HG02759 (cell line): ENCODE measurements at regions not wholly inside any gene's neighbourhood (a gene's known extent, or its start where the extent isn't known, plus 50 kb on each side); places are given as distances from the start of the nearest gene placed in this dataset.

Experiments used
- ATAC-seq: cut with Tn5 transposase; IDR thresholded peaks from one replicate; pipeline ENCODE4 v1.9.1; 2021; ENCODE audit warnings: mild to moderate bottlenecking, moderate library complexity; ENCODE audit not compliant: unreplicated experiment

DNA sequence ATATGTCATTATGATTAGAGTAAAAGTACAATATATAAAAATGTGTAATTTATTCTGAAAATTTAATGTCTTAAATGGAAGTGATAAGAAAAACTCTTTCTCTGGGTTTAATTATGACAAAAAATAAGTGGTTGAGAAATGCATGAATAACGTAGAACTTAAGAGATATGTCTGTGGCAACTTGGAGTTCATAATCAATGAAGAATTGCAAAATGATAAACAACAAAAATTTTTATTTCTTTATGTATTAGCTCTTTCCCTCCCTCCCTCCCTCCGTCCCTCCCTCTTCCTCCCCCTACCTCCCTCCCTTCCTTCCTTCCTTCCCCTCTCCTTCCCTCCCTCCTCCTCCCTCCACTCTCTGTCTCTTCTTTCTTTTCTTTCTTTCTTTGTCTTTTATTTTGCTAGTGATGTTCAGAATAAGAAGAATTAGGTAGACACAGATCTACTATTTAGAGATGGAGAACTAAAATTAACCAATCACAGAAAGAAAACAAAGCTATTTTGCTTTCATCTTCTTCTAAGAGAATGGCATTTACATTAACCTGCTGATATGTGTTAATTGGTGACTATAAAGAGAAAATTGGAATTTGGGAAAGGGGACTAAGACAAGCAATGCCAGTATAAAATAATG lies 96.3 kb upstream of the PDC start:
- no peak for ATAC-seq

- no peak for ATAC-seq
Observed at GRCh38 chr1:186550832-186551231, 89.9 kb upstream of the PDC start.

- ATAC-seq, result no peak
Observed at GRCh38 chr1:186541003-186541402, 80.1 kb upstream of the PDC start.

DNA sequence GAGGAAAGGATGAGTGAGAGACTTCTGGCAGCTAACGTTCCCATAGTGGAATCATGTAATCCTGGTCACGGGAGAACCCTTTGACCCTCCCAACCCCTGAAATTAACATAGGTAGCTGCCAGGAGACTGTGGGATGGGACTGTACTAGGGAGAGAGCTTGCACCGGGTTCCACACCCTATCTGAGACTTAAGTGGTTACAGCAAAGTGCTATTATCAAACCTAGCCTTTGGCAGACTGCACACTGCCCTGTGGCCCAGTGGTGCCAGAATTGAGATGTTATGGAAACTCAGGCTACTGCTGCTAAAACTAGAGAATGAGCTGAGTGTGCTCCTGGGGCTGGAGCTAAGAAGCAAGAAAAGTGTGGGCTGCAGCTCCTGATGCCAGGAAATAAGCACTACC lies 79.6 kb upstream of the PDC start:
- ATAC-seq, result no peak

GRCh38 chr1:186536273-186536890 lies 75.5 kb upstream of the PDC start:
- ATAC-seq, result no peak

DNA sequence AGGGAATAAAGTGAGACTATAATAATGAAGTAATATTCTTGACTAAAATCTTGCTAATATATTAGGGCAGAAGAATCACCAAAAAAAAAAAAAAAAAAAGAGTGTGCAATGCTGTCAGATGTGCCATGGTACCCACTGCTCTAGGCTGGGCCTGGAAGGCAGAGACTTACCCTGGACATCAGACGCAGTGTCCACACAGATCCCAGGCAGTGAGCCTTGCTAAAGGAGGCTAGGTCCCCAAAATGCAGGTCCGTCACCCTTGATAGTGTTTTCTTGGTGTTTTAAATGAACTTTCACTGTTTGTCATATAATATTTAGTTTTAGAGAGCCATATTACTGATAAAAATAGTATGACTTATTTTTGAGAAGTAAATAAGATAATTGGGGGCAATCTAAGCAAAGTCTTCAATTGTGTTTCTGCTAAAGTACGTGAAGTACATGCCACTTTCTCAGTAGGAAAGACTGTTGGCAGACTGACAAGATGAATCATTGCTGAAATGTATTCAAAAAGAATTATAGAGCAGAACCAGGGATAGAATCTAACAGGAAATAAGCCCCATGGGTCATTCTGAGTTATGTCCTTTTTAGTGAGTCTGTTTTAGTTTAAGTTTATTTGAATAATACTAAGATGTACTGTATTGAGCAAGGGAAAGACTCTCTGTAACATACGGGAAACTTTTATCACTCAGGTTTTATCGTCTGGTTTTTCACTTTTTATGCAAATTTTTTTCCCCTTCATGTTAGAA lies 74.6 kb upstream of the PDC start:
- ATAC-seq, result no peak

GRCh38 chr1:186534401-186534800 lies 73.5 kb upstream of the PDC start:
- no peak for ATAC-seq

- ATAC-seq, result no peak
Observed at GRCh38 chr1:186532466-186532865, 71.6 kb upstream of the PDC start.

- ATAC-seq, result no peak
Observed at GRCh38 chr1:186531561-186532165, 70.7 kb upstream of the PDC start.

DNA sequence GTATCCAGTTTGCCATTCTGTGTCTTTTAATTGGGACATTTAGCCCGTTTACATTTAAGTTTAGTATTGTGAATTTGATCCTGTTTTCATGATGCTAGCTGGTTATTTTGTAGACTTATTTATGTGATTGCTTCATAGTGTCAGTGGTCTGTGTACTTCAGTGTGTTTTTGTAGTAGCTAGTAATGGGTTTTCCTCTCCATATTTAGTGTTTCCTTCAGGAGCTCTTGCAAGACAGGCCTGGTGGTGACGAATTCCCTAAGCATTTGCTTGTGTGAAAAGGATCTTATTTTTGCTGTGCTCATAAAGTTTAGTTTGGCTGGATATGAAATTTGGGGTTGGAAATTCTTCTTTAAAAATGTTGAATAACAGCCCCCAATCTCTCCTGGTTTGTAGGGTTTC lies 69.2 kb upstream of the PDC start:
- ATAC-seq, result no peak

DNA sequence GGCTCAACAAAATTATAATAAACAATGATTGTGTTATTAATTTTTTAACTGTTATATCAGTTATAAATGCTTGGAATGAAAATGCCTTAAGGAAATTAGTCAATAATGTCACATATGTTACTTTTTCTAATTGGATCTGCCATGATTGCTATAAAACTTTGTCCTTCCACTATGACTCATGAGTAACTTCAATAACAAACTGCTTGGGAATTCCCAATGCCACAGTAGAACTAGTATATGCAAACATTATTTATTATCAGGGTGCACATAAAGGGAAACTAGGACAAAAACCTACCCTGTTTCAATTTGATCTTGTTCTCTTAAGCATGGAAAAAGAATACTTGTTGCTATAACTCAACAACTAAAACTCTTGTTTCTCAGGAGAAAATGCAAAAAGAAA lies 59.1 kb upstream of the PDC start:
- no peak for ATAC-seq

DNA sequence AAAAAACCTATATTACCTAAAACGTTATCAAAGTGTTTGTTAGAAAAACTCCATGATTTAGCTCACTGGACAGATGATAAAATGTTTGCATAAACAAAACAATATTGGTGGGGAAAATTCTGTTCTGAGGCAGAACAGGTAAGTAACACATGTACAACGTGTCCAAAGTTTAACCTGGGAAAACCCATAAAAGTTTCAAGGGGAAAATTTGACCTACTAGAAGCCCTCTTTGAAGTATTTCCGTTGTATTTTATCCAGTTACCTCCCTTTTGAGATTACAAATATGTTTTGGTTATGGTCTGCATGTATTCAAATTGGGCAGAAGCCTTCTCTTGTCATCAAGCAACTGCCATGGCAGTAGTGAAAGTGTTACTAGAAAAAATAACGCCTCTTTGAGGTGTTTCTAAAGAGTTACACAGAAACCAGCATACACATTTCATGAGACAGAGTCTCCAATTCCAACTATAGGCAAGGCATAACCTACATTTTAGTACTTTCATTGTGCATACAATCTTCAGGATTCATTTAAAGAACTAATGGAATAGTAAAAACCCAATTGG lies 58.0 kb upstream of the PDC start:
- ATAC-seq, result peak; percentile 76

- peak; percentile 29 for ATAC-seq
Observed at GRCh38 chr1:186518395-186518794, 57.5 kb upstream of the PDC start.

DNA sequence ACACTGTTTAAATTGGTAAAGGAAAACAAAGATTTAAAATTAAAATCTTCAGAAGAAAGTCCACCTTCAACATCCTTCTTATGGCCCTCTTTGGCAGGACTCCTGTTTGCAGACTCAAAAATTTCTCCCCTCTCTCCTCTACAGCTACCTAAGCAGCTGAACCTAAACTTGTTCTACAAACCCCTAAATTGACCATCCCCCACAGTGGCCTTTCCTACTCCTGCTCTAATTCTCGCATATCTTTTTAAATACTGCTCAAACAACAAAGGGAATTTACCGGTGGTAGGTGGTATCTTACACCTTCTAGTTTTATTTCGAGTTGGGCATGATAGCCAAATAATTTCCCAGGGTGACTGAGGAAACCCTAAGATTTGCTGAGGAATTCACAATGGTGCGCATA lies 53.5 kb upstream of the PDC start:
- ATAC-seq, result no peak

DNA sequence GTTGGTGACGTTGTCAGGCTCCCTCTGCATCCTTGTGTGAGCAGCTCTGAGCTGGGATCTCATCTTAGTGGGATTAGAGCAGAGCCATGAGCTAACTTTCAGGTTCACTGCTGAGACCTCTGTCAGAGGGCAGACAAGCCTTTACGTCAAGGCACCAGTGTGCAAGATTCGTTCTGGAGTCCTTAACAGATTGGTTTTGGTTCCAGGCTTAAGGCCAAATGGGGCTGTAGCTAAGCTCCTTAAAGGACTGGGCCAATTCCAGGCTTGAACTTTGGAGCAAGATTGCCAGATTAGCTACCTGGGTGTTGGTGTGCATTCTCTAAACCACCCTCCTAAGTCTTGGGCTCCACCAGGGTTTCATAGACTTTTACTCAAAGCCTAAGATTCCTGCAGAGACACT lies 52.6 kb upstream of the PDC start:
- ATAC-seq, result no peak

GRCh38 chr1:186512698-186513457 lies 52.0 kb upstream of the PDC start:
- no peak for ATAC-seq

- peak; percentile 88 for ATAC-seq
Observed at GRCh38 chr1:186511761-186512637, 51.1 kb upstream of the PDC start.
